IMR-90 (cell line): ENCODE measurements at regions not wholly inside any gene's neighbourhood (a gene's known extent, or its start where the extent isn't known, plus 50 kb on each side); places are given as distances from the start of the nearest gene placed in this dataset.

ENCODE experiments used
- ATAC-seq: fragments of 200-7000 bp; cut with Tn5 transposase; 2 replicates; pipeline ENCODE4 v1.9.1; 2020; ENCODE audit warnings: low read depth, mild to moderate bottlenecking, moderate library complexity
- BruUV-seq: library from RNA; stranded (reverse); fragments of 400-500 nt; replicated peaks from 2 replicates; lab custom pipeline; 2021; lab: Mats Ljungman, UMichigan
- CTCF ChIA-PET: fragments of 300-600 bp; formaldehyde crosslinking; extraction: SDS; loops from one replicate; lab custom pipeline; 2021; ENCODE audit warnings: antibody characterized with exemption; lab: Yijun Ruan, JAX
- POLR2A ChIA-PET: fragments of 300-600 bp; sonication (Branson Sonifier 250); formaldehyde crosslinking; loops from one replicate; lab custom pipeline; 2022; ENCODE audit warnings: antibody characterized with exemption; ENCODE audit not compliant: unreplicated experiment; lab: Charles Lee
- DNase-seq: peaks from one replicate; pipeline ENCODE4 v3.0.0; 2013
- H2AFZ ChIP-seq: replicated peaks from 2 replicates; pipeline ENCODE3; 2013; ENCODE audit warnings: low read length, mild to moderate bottlenecking; ENCODE audit not compliant: poor library complexity
- H2AK5ac ChIP-seq: 2 replicates; pipeline ENCODE4 v1.6.1; 2013; ENCODE audit warnings: low read depth, low read length, inconsistent platforms
- H2AK9ac ChIP-seq: replicated peaks from 2 replicates; pipeline ENCODE3; 2013; ENCODE audit warnings: mild to moderate bottlenecking, low read depth, low read length, moderate library complexity; ENCODE audit not compliant: poor library complexity
- H2BK120ac ChIP-seq: 2 replicates; pipeline ENCODE4 v1.6.1; 2013; ENCODE audit warnings: low read depth, low read length, inconsistent platforms
- H2BK15ac ChIP-seq: 3 replicates; pipeline ENCODE4 v1.6.1; 2013; ENCODE audit warnings: low read depth, low read length, inconsistent platforms
- H2BK20ac ChIP-seq: 2 replicates; pipeline ENCODE4 v1.6.1; 2013; ENCODE audit warnings: low read depth, mild to moderate bottlenecking, inconsistent platforms, low read length, moderate library complexity
- H2BK5ac ChIP-seq: 2 replicates; pipeline ENCODE4 v1.6.1; 2013; ENCODE audit warnings: mild to moderate bottlenecking, low read depth, low read length, inconsistent platforms; ENCODE audit not compliant: poor library complexity, severe bottlenecking
- H3K14ac ChIP-seq: replicated peaks from 2 replicates; pipeline ENCODE4 v1.6.1; 2013; ENCODE audit warnings: low read depth, low read length, inconsistent platforms
- H3K18ac ChIP-seq: 2 replicates; pipeline ENCODE4 v1.6.1; 2013; ENCODE audit warnings: low read depth, low read length, control low read depth
- H3K23ac ChIP-seq: 2 replicates; pipeline ENCODE4 v1.6.1; 2013; ENCODE audit warnings: low read depth, low read length, inconsistent platforms
- H3K27ac ChIP-seq: 2 replicates; pipeline ENCODE4 v1.5.1; 2013; ENCODE audit warnings: mild to moderate bottlenecking, control low read depth, low read length; ENCODE audit not compliant: insufficient read depth
- H3K27me3 ChIP-seq: 2 replicates; pipeline ENCODE4 v1.6.1; 2013; ENCODE audit warnings: low read length; ENCODE audit not compliant: control insufficient read depth, insufficient read depth
- H3K36me3 ChIP-seq: 2 replicates; pipeline ENCODE4 v1.6.1; 2013; ENCODE audit warnings: low read length, mixed read lengths; ENCODE audit not compliant: control insufficient read depth, insufficient read depth
- H3K4ac ChIP-seq: 2 replicates; pipeline ENCODE4 v1.6.1; 2013; ENCODE audit warnings: low read depth, low read length, inconsistent platforms
- H3K4me1 ChIP-seq: 2 replicates; pipeline ENCODE4 v1.6.1; 2013; ENCODE audit warnings: low read length, mixed read lengths; ENCODE audit not compliant: control insufficient read depth, insufficient read depth
- H3K4me2 ChIP-seq: 2 replicates; pipeline ENCODE4 v1.6.1; 2013; ENCODE audit warnings: low read depth, mild to moderate bottlenecking, control low read depth, low read length, moderate library complexity
- H3K4me3 ChIP-seq: 2 replicates; pipeline ENCODE4 v1.5.1; 2013; ENCODE audit warnings: low read depth, mild to moderate bottlenecking, control low read depth, low read length, moderate library complexity; ENCODE audit not compliant: insufficient read depth
- H3K56ac ChIP-seq: 2 replicates; pipeline ENCODE4 v1.6.1; 2013; ENCODE audit warnings: low read length, inconsistent platforms; ENCODE audit not compliant: insufficient read depth; ENCODE audit errors: extremely low read depth
- H3K79me1 ChIP-seq, 2 experiments: 2 replicates each; pipeline ENCODE4 v1.6.1; 2013; ENCODE audit warnings: low read length in 2 of 2, inconsistent platforms in 1 of 2, low read depth in 1 of 2
- H3K9ac ChIP-seq: 2 replicates; pipeline ENCODE4 v1.6.1; 2013; ENCODE audit warnings: low read depth, low read length, control low read depth
- H3K9me1 ChIP-seq: 2 replicates; pipeline ENCODE4 v1.6.1; 2013; ENCODE audit warnings: low read length, inconsistent platforms; ENCODE audit not compliant: insufficient read depth
- H3K9me3 ChIP-seq: 2 replicates; pipeline ENCODE4 v1.6.1; 2013; ENCODE audit warnings: low read length; ENCODE audit not compliant: control insufficient read depth, insufficient read depth
- H4K20me1 ChIP-seq: 2 replicates; pipeline ENCODE4 v1.6.1; 2013; ENCODE audit warnings: low read length, inconsistent platforms; ENCODE audit not compliant: insufficient read depth
- H4K5ac ChIP-seq: 2 replicates; pipeline ENCODE4 v1.6.1; 2013; ENCODE audit warnings: mild to moderate bottlenecking, low read depth, low read length, control low read depth
- H4K8ac ChIP-seq, 2 experiments: 2 replicates each; pipeline ENCODE4 v1.6.1; 2013; ENCODE audit warnings: low read depth in 2 of 2, low read length in 2 of 2, control low read depth in 1 of 2, inconsistent platforms in 1 of 2
- H4K91ac ChIP-seq: 2 replicates; pipeline ENCODE4 v1.6.1; 2013; ENCODE audit warnings: low read depth, low read length, inconsistent platforms; ENCODE audit not compliant: insufficient read depth
- CEBPB ChIP-seq: IDR thresholded peaks from 2 replicates; pipeline ENCODE4 v1.6.1; 2012; ENCODE audit warnings: low read depth, low read length, improper control_type of control experiment
- MAFK ChIP-seq: IDR thresholded peaks from 2 replicates; pipeline ENCODE4 v1.6.1; 2012; ENCODE audit warnings: low read depth, low read length, improper control_type of control experiment
- MAZ ChIP-seq: IDR thresholded peaks from 2 replicates; pipeline ENCODE4 v1.6.1; 2012; ENCODE audit warnings: low read depth, mild to moderate bottlenecking, low read length, improper control_type of control experiment, moderate library complexity, borderline replicate concordance
- MXI1 ChIP-seq: IDR thresholded peaks from 2 replicates; pipeline ENCODE4 v1.6.1; 2012; ENCODE audit warnings: low read depth, mild to moderate bottlenecking, low read length, moderate library complexity, borderline replicate concordance
- POLR2A ChIP-seq: IDR thresholded peaks from 2 replicates; pipeline ENCODE4 v1.6.1; 2012; ENCODE audit warnings: mild to moderate bottlenecking, low read depth, low read length
- WGBS, 2 experiments: methylation state at CpG; one replicate each; pipeline versions ENCODE4 v1.1.5 to v1.1.7; 2013; ENCODE audit warnings: missing lambda C conversion rate in 2 of 2; ENCODE audit not compliant: insufficient read length in 1 of 2; ENCODE audit errors: extremely low coverage in 2 of 2; 5-methylcytosine and 5-hydroxymethylcytosine counted together
- dilution Hi-C: fragments of 300-500 bp; cut with HindIII; formaldehyde crosslinking; loops from one replicate; pipeline ENCODE4 v1.14.3; 2018; ENCODE audit warnings: low sequenced_read_pairs; ENCODE audit not compliant: unreplicated experiment
- in situ Hi-C: fragments of 300-500 bp; cut with MboI; formaldehyde crosslinking; loops from 3 replicates; pipeline ENCODE4 v1.14.3; 2019; ENCODE audit warnings: low sequenced_read_pairs, inconsistent platforms, mixed read lengths
- intact Hi-C: fragments of 100-400 bp; cut with micrococcal nuclease; formaldehyde crosslinking; loops from 2 replicates; pipeline ENCODE4 v1.10.0; 2022
- TF ChIP-seq, protein P1 (sequence below): fragments of 150-350 bp; IDR thresholded peaks from 2 replicates; pipeline ENCODE4 v1.6.1; 2016; ENCODE audit warnings: low read depth, mild to moderate bottlenecking, low read length, moderate library complexity, borderline replicate concordance

DNA sequence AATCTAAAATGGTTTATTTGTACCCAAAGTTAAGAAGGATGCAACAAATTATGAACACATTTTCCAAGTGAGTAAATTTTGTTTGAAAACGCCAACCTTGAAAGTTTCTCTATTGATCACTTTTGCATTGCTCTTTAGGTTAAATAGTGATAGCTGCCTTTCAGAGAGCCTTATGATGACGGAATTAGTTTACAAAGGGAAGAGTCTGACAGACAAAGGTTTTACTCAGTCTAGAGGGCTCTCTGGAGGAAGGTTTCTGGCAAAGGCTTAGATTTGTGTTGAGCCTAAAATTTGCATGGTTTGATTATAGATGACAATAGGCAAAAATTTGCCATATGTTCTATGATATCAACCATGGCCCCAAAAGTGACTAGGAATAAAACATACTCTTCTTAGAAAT is 95.9 kb upstream of the RUNX1 start:
- Histone ChIP-seq H3K9ac (no peak overlapping the region), H3K4ac (no peak overlapping the region), H3K56ac (no peak overlapping the region), H3K4me2 (no peak overlapping the region), H3K27ac (no peak overlapping the region), H3K79me1 (no peaks in the 10 kb centered on the region), H2BK20ac (no peak overlapping the region), H3K23ac (no peak overlapping the region), H2BK5ac (no peak overlapping the region), H4K8ac (no peak overlapping the region), H3K18ac (no peak overlapping the region), H3K9me1 (0 out of 2 replicates have a peak, but pooled peaks cover 2% of the 10 kb centered on the region), H3K36me3 (no peaks in the 10 kb centered on the region), H4K20me1 (no peaks in the 10 kb centered on the region), H2AK9ac (no peak overlapping the region), H3K4me1 (peaks cover 2% of the 10 kb centered on the region; the same call in 1 of the 2 replicates), H2BK120ac (no peak overlapping the region), H3K27me3 (no peaks in the 10 kb centered on the region), H4K91ac (no peak overlapping the region), H2AK5ac (no peak overlapping the region), H3K14ac (no peak overlapping the region), H4K5ac (no peak overlapping the region), H3K4me3 (no peak overlapping the region), H3K9me3 (no peaks in the 10 kb centered on the region), H2AFZ (no peak overlapping the region), H2BK15ac (no peak overlapping the region)
- ATAC-seq (no peak), DNase-seq (no peak)
- intact Hi-C loops, result no loop called here
- no peak for TF ChIP-seq MAFK
- no peak for TF ChIP-seq POLR2A
- no peak for TF ChIP-seq MAZ
- TF ChIP-seq, protein P1, sequence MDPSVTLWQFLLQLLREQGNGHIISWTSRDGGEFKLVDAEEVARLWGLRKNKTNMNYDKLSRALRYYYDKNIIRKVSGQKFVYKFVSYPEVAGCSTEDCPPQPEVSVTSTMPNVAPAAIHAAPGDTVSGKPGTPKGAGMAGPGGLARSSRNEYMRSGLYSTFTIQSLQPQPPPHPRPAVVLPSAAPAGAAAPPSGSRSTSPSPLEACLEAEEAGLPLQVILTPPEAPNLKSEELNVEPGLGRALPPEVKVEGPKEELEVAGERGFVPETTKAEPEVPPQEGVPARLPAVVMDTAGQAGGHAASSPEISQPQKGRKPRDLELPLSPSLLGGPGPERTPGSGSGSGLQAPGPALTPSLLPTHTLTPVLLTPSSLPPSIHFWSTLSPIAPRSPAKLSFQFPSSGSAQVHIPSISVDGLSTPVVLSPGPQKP, result no peak
- no peak for TF ChIP-seq MXI1
- no peak for TF ChIP-seq CEBPB
- POLR2A ChIA-PET, result no interaction called here
- in situ Hi-C loops, result no loop called here
- CTCF ChIA-PET, result no interaction called here
- no TSS peak for BruUV-seq
- WGBS, 2 experiments, result no CpG with 5 or more reads among the region's 2 CpGs
- dilution Hi-C loops, result no loop called here
